Neural progenitor cell (in vitro differentiated cells): ENCODE measurements at regions not wholly inside any gene's neighbourhood (a gene's known extent, or its start where the extent isn't known, plus 50 kb on each side); places are given as distances from the start of the nearest gene placed in this dataset.
A peak's percentile ranks its signal among the peaks of the same experiment; 100 is the strongest.
"Not testable (repeated sequence)": the region's sequence is repeated elsewhere in the genome, so short reads cannot be mapped to it uniquely, and the experiment has no call there.

ENCODE experiments used
- DNase-seq: peaks from one replicate; pipeline ENCODE4 v3.0.0-alpha.2; 2016; ENCODE audit warnings: low spot score
- H2AFZ ChIP-seq: fragments of 200-600 bp; sonication (generic); replicated peaks from 2 replicates; pipeline ENCODE4 v1.6.1; 2016; ENCODE audit warnings: antibody characterized with exemption
- H3F3A ChIP-seq: fragments of 200-600 bp; sonication (generic); 2 replicates; pipeline ENCODE4 v1.6.1; 2016; ENCODE audit warnings: antibody characterized with exemption, low read depth
- H3K27ac ChIP-seq: fragments of 200-600 bp; sonication (generic); 2 replicates; pipeline ENCODE4 v1.5.1; 2016; ENCODE audit warnings: mild to moderate bottlenecking
- H3K27me3 ChIP-seq: fragments of 200-600 bp; sonication (generic); 2 replicates; pipeline ENCODE4 v1.6.1; 2016; ENCODE audit warnings: mild to moderate bottlenecking, moderate library complexity
- H3K36me3 ChIP-seq: fragments of 200-600 bp; sonication (generic); 2 replicates; pipeline ENCODE4 v1.5.1; 2016
- H3K4me1 ChIP-seq: fragments of 200-600 bp; sonication (generic); 2 replicates; pipeline ENCODE4 v1.6.1; 2016; ENCODE audit warnings: mixed run types
- H3K4me2 ChIP-seq: fragments of 200-600 bp; sonication (generic); 2 replicates; pipeline ENCODE4 v1.6.1; 2016
- H3K4me3 ChIP-seq: fragments of 200-600 bp; sonication (generic); 2 replicates; pipeline ENCODE4 v1.5.1; 2016
- H3K79me2 ChIP-seq: fragments of 200-600 bp; sonication (generic); 2 replicates; pipeline ENCODE4 v1.6.1; 2016; ENCODE audit warnings: low read depth
- H3K9ac ChIP-seq: fragments of 200-600 bp; sonication (generic); 2 replicates; pipeline ENCODE4 v1.6.1; 2016
- H3K9me3 ChIP-seq: fragments of 200-600 bp; sonication (generic); 2 replicates; pipeline ENCODE4 v1.5.1; 2016; ENCODE audit warnings: low read depth
- H4K20me1 ChIP-seq: fragments of 200-600 bp; sonication (generic); 2 replicates; pipeline ENCODE4 v1.6.1; 2016; ENCODE audit warnings: low read depth
- H3K27ac Mint-ChIP-seq: 3 replicates; pipeline ENCODE4 v1.8.0; 2021; ENCODE audit warnings: mixed read lengths
- H3K27me3 Mint-ChIP-seq: 2 replicates; pipeline ENCODE4 v1.8.0; 2022; ENCODE audit warnings: low read depth, mild to moderate bottlenecking, inconsistent platforms, moderate library complexity, mixed read lengths; ENCODE audit not compliant: insufficient read depth
- H3K36me3 Mint-ChIP-seq: 3 replicates; pipeline ENCODE4 v1.8.0; 2021; ENCODE audit warnings: mixed read lengths
- H3K4me1 Mint-ChIP-seq: 3 replicates; pipeline ENCODE4 v1.8.0; 2021; ENCODE audit warnings: mixed read lengths
- H3K4me3 Mint-ChIP-seq: 3 replicates; pipeline ENCODE4 v1.8.0; 2021; ENCODE audit warnings: mild to moderate bottlenecking, moderate library complexity, mixed read lengths
- H3K9me3 Mint-ChIP-seq: 3 replicates; pipeline ENCODE4 v1.8.0; 2020; ENCODE audit warnings: mixed read lengths
- CTCF ChIP-seq: fragments of 200-600 bp; sonication (generic); IDR thresholded peaks from 2 replicates; pipeline ENCODE4 v1.5.1; 2017; ENCODE audit warnings: antibody characterized with exemption, mild to moderate bottlenecking
- EZH2 ChIP-seq: fragments of 200-600 bp; sonication (generic); IDR thresholded peaks from 2 replicates; pipeline ENCODE4 v1.6.1; 2017; ENCODE audit warnings: antibody characterized with exemption, mild to moderate bottlenecking, moderate library complexity
- EZH2phosphoT487 ChIP-seq: fragments of 200-600 bp; sonication (generic); IDR thresholded peaks from 2 replicates; pipeline ENCODE4 v1.6.1; 2017; ENCODE audit warnings: antibody characterized with exemption

GRCh38 chr11:42992594-42992993, 319.2 kb upstream of the API5 start:
- no peak overlapping the region for H3K27ac Mint-ChIP-seq
- no peaks in the 10 kb centered on the region for H4K20me1 ChIP-seq
- H3K9me3 ChIP-seq: no peaks in the 10 kb centered on the region
- H3K4me1 ChIP-seq: no peaks in the 10 kb centered on the region
- no peak overlapping the region for H3K27ac ChIP-seq
- no peak overlapping the region for H3K4me3 Mint-ChIP-seq
- H3K79me2 ChIP-seq: no peaks in the 10 kb centered on the region
- DNase-seq: no peak
- H3K4me1 Mint-ChIP-seq: peaks cover 5% of the 10 kb centered on the region
- TF ChIP-seq EZH2 (no peak), CTCF (no peak), EZH2phosphoT487 (no peak)
- H3K9me3 Mint-ChIP-seq: no peaks in the 10 kb centered on the region
- H2AFZ ChIP-seq: no peak overlapping the region
- no peaks in the 10 kb centered on the region for H3K27me3 ChIP-seq
- no peak overlapping the region for H3K4me2 ChIP-seq
- H3K36me3 Mint-ChIP-seq: no peaks in the 10 kb centered on the region
- H3K27me3 Mint-ChIP-seq: peaks cover 3% of the 10 kb centered on the region
- H3F3A ChIP-seq: no peaks in the 10 kb centered on the region
- H3K4me3 ChIP-seq: no peak overlapping the region
- no peaks in the 10 kb centered on the region for H3K36me3 ChIP-seq
- no peak overlapping the region for H3K9ac ChIP-seq

- Histone ChIP-seq H2AFZ (no peak overlapping the region), H3K27ac (no peak overlapping the region), H3K4me1 (no peaks in the 10 kb centered on the region), H3K36me3 (no peaks in the 10 kb centered on the region), H3K9ac (no peak overlapping the region), H3F3A (no peaks in the 10 kb centered on the region), H3K79me2 (no peaks in the 10 kb centered on the region), H3K27me3 (no peaks in the 10 kb centered on the region), H4K20me1 (no peaks in the 10 kb centered on the region), H3K4me3 (no peak overlapping the region), H3K9me3 (no peaks in the 10 kb centered on the region), H3K4me2 (no peak overlapping the region)
- no peak overlapping the region for H3K4me3 Mint-ChIP-seq
- no peak for DNase-seq
- no peaks in the 10 kb centered on the region for H3K9me3 Mint-ChIP-seq
- no peak overlapping the region for H3K27ac Mint-ChIP-seq
- H3K36me3 Mint-ChIP-seq: no peaks in the 10 kb centered on the region
- no peaks in the 10 kb centered on the region for H3K27me3 Mint-ChIP-seq
- no peaks in the 10 kb centered on the region for H3K4me1 Mint-ChIP-seq
- no peak for TF ChIP-seq EZH2phosphoT487
- no peak for TF ChIP-seq EZH2
Measured at GRCh38 chr11:42996421-42997307, 315.1 kb upstream of the API5 start.

GRCh38 chr11:43004879-43005278, 306.9 kb upstream of the API5 start:
- H3K4me2 ChIP-seq, H3K4me3 Mint-ChIP-seq, H3K27me3 ChIP-seq, H3K79me2 ChIP-seq, DNase-seq, H3K4me3 ChIP-seq, H2AFZ ChIP-seq, H3F3A ChIP-seq, H3K36me3 Mint-ChIP-seq, H3K27ac ChIP-seq, H3K36me3 ChIP-seq, H3K4me1 Mint-ChIP-seq, H3K4me1 ChIP-seq, H4K20me1 ChIP-seq, H3K9me3 Mint-ChIP-seq, H3K27me3 Mint-ChIP-seq, H3K9ac ChIP-seq, H3K9me3 ChIP-seq, H3K27ac Mint-ChIP-seq: not testable (repeated sequence)

GRCh38 chr11:43010042-43010441, 301.8 kb upstream of the API5 start:
- H3K4me3 ChIP-seq: no peak overlapping the region
- Mint-ChIP-seq H3K36me3 (no peaks in the 10 kb centered on the region), H3K27ac (no peak overlapping the region), H3K4me3 (no peak overlapping the region), H3K27me3 (no peaks in the 10 kb centered on the region), H3K9me3 (peaks cover 4% of the 10 kb centered on the region), H3K4me1 (no peaks in the 10 kb centered on the region)
- TF ChIP-seq EZH2 (no peak), EZH2phosphoT487 (no peak), CTCF (no peak)
- no peaks in the 10 kb centered on the region for H3K4me1 ChIP-seq
- H3F3A ChIP-seq: no peaks in the 10 kb centered on the region
- no peak overlapping the region for H3K9ac ChIP-seq
- H3K27me3 ChIP-seq: no peaks in the 10 kb centered on the region
- H3K79me2 ChIP-seq: no peaks in the 10 kb centered on the region
- no peak for DNase-seq
- H3K27ac ChIP-seq: no peak overlapping the region
- H3K9me3 ChIP-seq: no peaks in the 10 kb centered on the region
- no peaks in the 10 kb centered on the region for H3K36me3 ChIP-seq
- H4K20me1 ChIP-seq: no peaks in the 10 kb centered on the region
- peak overlapping the region; percentile 53 for H2AFZ ChIP-seq
- no peak overlapping the region for H3K4me2 ChIP-seq
